Fibroblast of lung (primary cell): ENCODE measurements at regions not wholly inside any gene's neighbourhood (a gene's known extent, or its start where the extent isn't known, plus 50 kb on each side); places are given as distances from the start of the nearest gene placed in this dataset.

Experiments used
- CTCF ChIP-seq, 2 donors: IDR thresholded peaks in 1 of 2; conservative IDR thresholded peaks in 1 of 2; 1 replicate in 1 of 2; 2 replicates in 1 of 2; pipeline ENCODE4 v1.5.1; 2011 to 2012; ENCODE audit warnings: low read length in 2 of 2, control low read depth in 1 of 2, inconsistent platforms in 1 of 2, low read depth in 1 of 2, mild to moderate bottlenecking in 1 of 2
- EZH2 ChIP-seq: IDR thresholded peaks from 2 replicates; pipeline ENCODE4 v1.5.1; 2012; ENCODE audit warnings: low read length, control low read depth, mild to moderate bottlenecking; ENCODE audit errors: missing control alignments

- TF ChIP-seq EZH2 (no peak), CTCF (conservative IDR thresholded peaks at IDR 0.05 in 1 of 2, IDR thresholded peaks at IDR 0.05 in 1 of 2; ENCODE audit: low read depth in 1 of 2, low read length in 2 of 2) (no peak)
These were observed 164.8 kb downstream of the MYCN start for GRCh38 chr2:16104949-16105668.
